ENCODE measurements at regions not wholly inside any gene's neighbourhood (a gene's known extent, or its start where the extent isn't known, plus 50 kb on each side); places are given as distances from the start of the nearest gene placed in this dataset.

DNA sequence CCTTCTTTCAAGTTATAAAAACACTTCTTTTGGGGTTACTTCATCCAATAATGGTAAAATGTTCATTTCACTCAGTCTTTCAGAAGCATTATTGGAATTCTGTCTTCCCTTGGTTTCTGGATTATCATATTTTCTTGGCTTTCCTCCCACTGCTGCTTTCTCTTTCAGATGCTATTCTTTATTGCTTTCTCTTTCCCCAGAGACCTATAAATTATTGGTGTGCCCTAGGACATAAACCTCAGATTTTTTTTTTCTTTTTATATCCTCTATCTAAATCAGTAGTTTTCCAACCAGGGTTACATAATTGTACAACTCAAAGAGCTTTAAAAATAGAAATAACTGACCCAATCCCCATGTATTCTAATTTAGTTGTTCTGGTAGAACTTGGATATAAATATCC is 1005.5 kb downstream of the ARAP2 start:
- H3K79me2 ChIP-seq (ENCODE audit: insufficient read depth, low read length) = no peaks in the 10 kb centered on the region
- H3K36me3 ChIP-seq (ENCODE audit: insufficient read depth, low read length) = no peaks in the 10 kb centered on the region

DNA sequence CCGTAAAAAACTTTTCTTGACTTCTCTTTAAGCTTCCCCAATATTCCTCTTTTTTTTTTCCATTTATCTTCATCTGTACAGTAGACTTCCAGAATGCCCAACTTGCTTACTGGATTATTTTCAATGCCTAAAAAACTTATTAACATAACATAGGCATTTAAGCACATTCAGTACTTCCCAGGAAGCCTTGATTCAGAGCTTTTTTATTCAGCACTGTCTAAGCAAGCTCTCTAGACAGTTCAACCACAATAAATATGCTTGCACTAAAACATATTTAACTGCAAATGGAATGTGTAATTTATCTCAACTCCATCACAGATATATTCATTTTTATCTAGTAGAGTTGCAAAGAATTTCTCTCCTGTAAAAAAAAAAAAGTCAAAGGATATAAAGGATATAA is 997.8 kb downstream of the ARAP2 start:
- no peaks in the 10 kb centered on the region for H3K4me1 ChIP-seq (ENCODE audit: insufficient read depth, low read length, severe bottlenecking)
- H3K79me2 ChIP-seq (ENCODE audit: insufficient read depth, low read length) = no peaks in the 10 kb centered on the region
- H3K4me2 ChIP-seq (ENCODE audit: low read length) = no peak overlapping the region
- no peaks in the 10 kb centered on the region for H4K20me1 ChIP-seq (ENCODE audit: insufficient read depth, low read length)
- no peaks in the 10 kb centered on the region for H3K9me2 ChIP-seq (ENCODE audit: low read depth, low read length)
- H3K27ac ChIP-seq (ENCODE audit: low read depth, low read length, poor library complexity, severe bottlenecking) = no peak overlapping the region
- no peaks in the 10 kb centered on the region for H3K27me3 ChIP-seq (ENCODE audit: insufficient read depth, low read length)
- TF ChIP-seq EZH2 (IDR thresholded peaks at IDR 0.05; ENCODE audit: borderline replicate concordance, low read length) = no peak
- TF ChIP-seq, protein P1, sequence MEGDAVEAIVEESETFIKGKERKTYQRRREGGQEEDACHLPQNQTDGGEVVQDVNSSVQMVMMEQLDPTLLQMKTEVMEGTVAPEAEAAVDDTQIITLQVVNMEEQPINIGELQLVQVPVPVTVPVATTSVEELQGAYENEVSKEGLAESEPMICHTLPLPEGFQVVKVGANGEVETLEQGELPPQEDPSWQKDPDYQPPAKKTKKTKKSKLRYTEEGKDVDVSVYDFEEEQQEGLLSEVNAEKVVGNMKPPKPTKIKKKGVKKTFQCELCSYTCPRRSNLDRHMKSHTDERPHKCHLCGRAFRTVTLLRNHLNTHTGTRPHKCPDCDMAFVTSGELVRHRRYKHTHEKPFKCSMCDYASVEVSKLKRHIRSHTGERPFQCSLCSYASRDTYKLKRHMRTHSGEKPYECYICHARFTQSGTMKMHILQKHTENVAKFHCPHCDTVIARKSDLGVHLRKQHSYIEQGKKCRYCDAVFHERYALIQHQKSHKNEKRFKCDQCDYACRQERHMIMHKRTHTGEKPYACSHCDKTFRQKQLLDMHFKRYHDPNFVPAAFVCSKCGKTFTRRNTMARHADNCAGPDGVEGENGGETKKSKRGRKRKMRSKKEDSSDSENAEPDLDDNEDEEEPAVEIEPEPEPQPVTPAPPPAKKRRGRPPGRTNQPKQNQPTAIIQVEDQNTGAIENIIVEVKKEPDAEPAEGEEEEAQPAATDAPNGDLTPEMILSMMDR (IDR thresholded peaks at IDR 0.05; ENCODE audit: low read length) = no peak
- H3K9ac ChIP-seq (ENCODE audit: low read length) = no peak overlapping the region
- no peaks in the 10 kb centered on the region for H3K36me3 ChIP-seq (ENCODE audit: insufficient read depth, low read length)
- no peak overlapping the region for H3K4me3 ChIP-seq (ENCODE audit: low read depth, low read length, poor library complexity, severe bottlenecking)
- no peak overlapping the region for H2AFZ ChIP-seq (ENCODE audit: low read length)
- no peaks in the 10 kb centered on the region for H3F3A ChIP-seq (ENCODE audit: insufficient read depth, low read length)
- no peaks in the 10 kb centered on the region for H3K9me3 ChIP-seq (ENCODE audit: low read length)

More for the DNA sequence above, 1005.5 kb downstream of the ARAP2 start:
- H3K27me3 ChIP-seq (ENCODE audit: insufficient read depth, low read length) = no peaks in the 10 kb centered on the region
- no peak overlapping the region for H2AFZ ChIP-seq (ENCODE audit: low read length)
- H3K9ac ChIP-seq (ENCODE audit: low read length) = no peak overlapping the region
- H3K27ac ChIP-seq (ENCODE audit: low read depth, low read length, poor library complexity, severe bottlenecking) = no peak overlapping the region
- no peaks in the 10 kb centered on the region for H3K4me1 ChIP-seq (ENCODE audit: insufficient read depth, low read length, severe bottlenecking)
- H3K4me3 ChIP-seq (ENCODE audit: low read depth, low read length, poor library complexity, severe bottlenecking) = no peak overlapping the region
- no peak overlapping the region for H3K4me2 ChIP-seq (ENCODE audit: low read length)
- no peaks in the 10 kb centered on the region for H4K20me1 ChIP-seq (ENCODE audit: insufficient read depth, low read length)
- TF ChIP-seq EZH2 (IDR thresholded peaks at IDR 0.05; ENCODE audit: borderline replicate concordance, low read length) = no peak
- TF ChIP-seq, protein P1 (IDR thresholded peaks at IDR 0.05; ENCODE audit: low read length) = no peak
- H3F3A ChIP-seq (ENCODE audit: insufficient read depth, low read length) = no peaks in the 10 kb centered on the region
- H3K9me2 ChIP-seq (ENCODE audit: low read depth, low read length) = no peaks in the 10 kb centered on the region
- no peaks in the 10 kb centered on the region for H3K9me3 ChIP-seq (ENCODE audit: low read length)

DNA sequence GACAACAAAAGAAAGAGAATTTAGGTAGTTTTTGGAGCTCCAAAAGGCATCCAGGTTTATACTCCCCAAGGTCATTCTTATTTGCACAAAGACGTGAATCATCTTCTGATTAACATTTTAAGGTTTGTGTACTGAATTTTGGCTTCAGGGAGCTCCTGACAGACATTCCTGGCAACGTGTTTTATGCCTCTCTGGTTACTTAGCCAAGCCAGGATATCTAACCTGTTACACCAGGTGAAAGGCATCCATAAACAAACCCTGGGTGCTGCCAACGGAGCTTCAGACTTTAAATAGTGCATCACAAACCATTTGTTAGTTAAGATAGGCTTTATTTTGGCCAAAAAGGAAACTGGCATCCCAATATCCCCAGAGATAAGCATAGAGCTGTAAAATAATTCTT is 997.3 kb downstream of the ARAP2 start:
- no peak overlapping the region for H3K4me2 ChIP-seq (ENCODE audit: low read length)
- TF ChIP-seq, protein P1 (IDR thresholded peaks at IDR 0.05; ENCODE audit: low read length) = no peak
- no peak for TF ChIP-seq EZH2 (IDR thresholded peaks at IDR 0.05; ENCODE audit: borderline replicate concordance, low read length)
- no peak overlapping the region for H3K4me3 ChIP-seq (ENCODE audit: low read depth, low read length, poor library complexity, severe bottlenecking)
- no peak overlapping the region for H3K27ac ChIP-seq (ENCODE audit: low read depth, low read length, poor library complexity, severe bottlenecking)
- H3K27me3 ChIP-seq (ENCODE audit: insufficient read depth, low read length) = no peaks in the 10 kb centered on the region
- no peaks in the 10 kb centered on the region for H3K9me2 ChIP-seq (ENCODE audit: low read depth, low read length)
- no peak overlapping the region for H3K9ac ChIP-seq (ENCODE audit: low read length)
- no peaks in the 10 kb centered on the region for H3K9me3 ChIP-seq (ENCODE audit: low read length)
- no peaks in the 10 kb centered on the region for H3K4me1 ChIP-seq (ENCODE audit: insufficient read depth, low read length, severe bottlenecking)
- no peaks in the 10 kb centered on the region for H3F3A ChIP-seq (ENCODE audit: insufficient read depth, low read length)
- H2AFZ ChIP-seq (ENCODE audit: low read length) = no peak overlapping the region
- H4K20me1 ChIP-seq (ENCODE audit: insufficient read depth, low read length) = no peaks in the 10 kb centered on the region
- H3K36me3 ChIP-seq (ENCODE audit: insufficient read depth, low read length) = no peaks in the 10 kb centered on the region
- H3K79me2 ChIP-seq (ENCODE audit: insufficient read depth, low read length) = 0 out of 2 replicates have a peak, but pooled peaks cover 2% of the 10 kb centered on the region

Measured in OCI-LY1 (cell line).